ENCODE measurements at regions not wholly inside any gene's neighbourhood (a gene's known extent, or its start where the extent isn't known, plus 50 kb on each side); places are given as distances from the start of the nearest gene placed in this dataset.

- Histone ChIP-seq H3K14ac (replicated peaks; ENCODE audit: low read depth, low read length) (no peak overlapping the region), H3K56ac (ENCODE audit: extremely low read depth, insufficient read depth, low read length) (no peak overlapping the region), H3K4me1 (ENCODE audit: control insufficient read depth, insufficient read depth, low read length) (no peaks in the 10 kb centered on the region), H3K18ac (ENCODE audit: low read depth, low read length) (no peak overlapping the region), H4K8ac (ENCODE audit: low read depth in 2 of 2, low read length in 2 of 2) (no peak overlapping the region), H4K20me1 (ENCODE audit: insufficient read depth, low read length) (no peaks in the 10 kb centered on the region), H2AFZ (replicated peaks; ENCODE audit: low read length, poor library complexity) (no peak overlapping the region), H2BK15ac (ENCODE audit: low read depth, low read length) (no peak overlapping the region), H3K4ac (ENCODE audit: low read depth, low read length) (no peak overlapping the region), H3K4me3 (ENCODE audit: insufficient read depth, low read depth, low read length) (no peak overlapping the region), H2BK5ac (ENCODE audit: low read depth, low read length, poor library complexity, severe bottlenecking) (no peak overlapping the region), H3K9me1 (ENCODE audit: insufficient read depth, low read length) (no peaks in the 10 kb centered on the region), H3K4me2 (ENCODE audit: low read depth, low read length) (no peak overlapping the region), H2AK5ac (ENCODE audit: low read depth, low read length) (no peak overlapping the region), H2BK120ac (ENCODE audit: low read depth, low read length) (no peak overlapping the region), H2AK9ac (replicated peaks; ENCODE audit: low read depth, low read length, poor library complexity) (no peak overlapping the region), H4K91ac (ENCODE audit: insufficient read depth, low read depth, low read length) (no peak overlapping the region), H3K9me3 (ENCODE audit: control insufficient read depth, insufficient read depth, low read length) (peaks cover 34% of the 10 kb centered on the region), H3K9ac (ENCODE audit: low read depth, low read length) (no peak overlapping the region), H3K27ac (ENCODE audit: insufficient read depth, low read length) (no peak overlapping the region), H4K5ac (ENCODE audit: low read depth, low read length) (no peak overlapping the region), H3K27me3 (ENCODE audit: control insufficient read depth, insufficient read depth, low read length) (no peaks in the 10 kb centered on the region), H3K23ac (ENCODE audit: low read depth, low read length) (no peak overlapping the region), H2BK20ac (ENCODE audit: low read depth, low read length) (no peak overlapping the region), H3K36me3 (ENCODE audit: control insufficient read depth, insufficient read depth, low read length) (no peaks in the 10 kb centered on the region), H3K79me1 (ENCODE audit: low read depth in 1 of 2, low read length in 2 of 2) (no peaks in the 10 kb centered on the region)
- intact Hi-C loops (cut with micrococcal nuclease) (no loop called here), dilution Hi-C loops (cut with HindIII; ENCODE audit: low sequenced_read_pairs, unreplicated experiment) (no loop called here), in situ Hi-C loops (cut with MboI; ENCODE audit: low sequenced_read_pairs) (no loop called here)
- ATAC-seq (ENCODE audit: low read depth) (no peak), DNase-seq (no peak)
- no peak for TF ChIP-seq MAFK (IDR thresholded peaks at IDR 0.05; ENCODE audit: low read depth, low read length)
- TF ChIP-seq MXI1 (IDR thresholded peaks at IDR 0.05; ENCODE audit: borderline replicate concordance, low read depth, low read length): no peak
- TF ChIP-seq, protein P1, sequence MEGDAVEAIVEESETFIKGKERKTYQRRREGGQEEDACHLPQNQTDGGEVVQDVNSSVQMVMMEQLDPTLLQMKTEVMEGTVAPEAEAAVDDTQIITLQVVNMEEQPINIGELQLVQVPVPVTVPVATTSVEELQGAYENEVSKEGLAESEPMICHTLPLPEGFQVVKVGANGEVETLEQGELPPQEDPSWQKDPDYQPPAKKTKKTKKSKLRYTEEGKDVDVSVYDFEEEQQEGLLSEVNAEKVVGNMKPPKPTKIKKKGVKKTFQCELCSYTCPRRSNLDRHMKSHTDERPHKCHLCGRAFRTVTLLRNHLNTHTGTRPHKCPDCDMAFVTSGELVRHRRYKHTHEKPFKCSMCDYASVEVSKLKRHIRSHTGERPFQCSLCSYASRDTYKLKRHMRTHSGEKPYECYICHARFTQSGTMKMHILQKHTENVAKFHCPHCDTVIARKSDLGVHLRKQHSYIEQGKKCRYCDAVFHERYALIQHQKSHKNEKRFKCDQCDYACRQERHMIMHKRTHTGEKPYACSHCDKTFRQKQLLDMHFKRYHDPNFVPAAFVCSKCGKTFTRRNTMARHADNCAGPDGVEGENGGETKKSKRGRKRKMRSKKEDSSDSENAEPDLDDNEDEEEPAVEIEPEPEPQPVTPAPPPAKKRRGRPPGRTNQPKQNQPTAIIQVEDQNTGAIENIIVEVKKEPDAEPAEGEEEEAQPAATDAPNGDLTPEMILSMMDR (conservative IDR thresholded peaks at IDR 0.05; ENCODE audit: low read depth, low read length): no peak
- no peak for TF ChIP-seq RAD21 (IDR thresholded peaks at IDR 0.05; ENCODE audit: low read length)
- TF ChIP-seq POLR2A (IDR thresholded peaks at IDR 0.05; ENCODE audit: low read depth, low read length): no peak
- TF ChIP-seq MAZ (IDR thresholded peaks at IDR 0.05; ENCODE audit: borderline replicate concordance, low read depth, low read length): no peak
- no peak for TF ChIP-seq BHLHE40 (IDR thresholded peaks at IDR 0.05; ENCODE audit: low read depth, low read length)
- TF ChIP-seq RCOR1 (IDR thresholded peaks at IDR 0.05; ENCODE audit: insufficient replicate concordance, low read length): no peak
- TF ChIP-seq CHD1 (IDR thresholded peaks at IDR 0.05; ENCODE audit: low read depth, low read length): no peak
- no peak for TF ChIP-seq FOS (IDR thresholded peaks at IDR 0.05; ENCODE audit: low read depth, low read length)
- TF ChIP-seq RFX5 (IDR thresholded peaks at IDR 0.05; ENCODE audit: low read depth, low read length): no peak
- TF ChIP-seq USF2 (IDR thresholded peaks at IDR 0.05; ENCODE audit: low read depth, low read length): no peak
- no peak for TF ChIP-seq SMC3 (IDR thresholded peaks at IDR 0.05; ENCODE audit: low read depth, low read length)
- no peak for TF ChIP-seq ELK1 (IDR thresholded peaks at IDR 0.05; ENCODE audit: borderline replicate concordance, low read depth, low read length)
- no peak for TF ChIP-seq CEBPB (IDR thresholded peaks at IDR 0.05; ENCODE audit: low read depth, low read length)
- no peak for TF ChIP-seq NFE2L2 (IDR thresholded peaks at IDR 0.05; ENCODE audit: low read depth, low read length)
- POLR2A ChIA-PET (ENCODE audit: unreplicated experiment): no interaction called here
- BruUV-seq (replicated peaks): no TSS peak
- no CpG with 5 or more reads among the region's 2 CpGs for WGBS, 2 experiments (ENCODE audit: extremely low coverage in 2 of 2, insufficient read length in 1 of 2)
- CTCF ChIA-PET: no interaction called here
Observed at GRCh38 chr7:156109988-156110387, 297.7 kb upstream of the SHH start.
